ENCODE measurements at regions not wholly inside any gene's neighbourhood (a gene's known extent, or its start where the extent isn't known, plus 50 kb on each side); places are given as distances from the start of the nearest gene placed in this dataset.

DNA sequence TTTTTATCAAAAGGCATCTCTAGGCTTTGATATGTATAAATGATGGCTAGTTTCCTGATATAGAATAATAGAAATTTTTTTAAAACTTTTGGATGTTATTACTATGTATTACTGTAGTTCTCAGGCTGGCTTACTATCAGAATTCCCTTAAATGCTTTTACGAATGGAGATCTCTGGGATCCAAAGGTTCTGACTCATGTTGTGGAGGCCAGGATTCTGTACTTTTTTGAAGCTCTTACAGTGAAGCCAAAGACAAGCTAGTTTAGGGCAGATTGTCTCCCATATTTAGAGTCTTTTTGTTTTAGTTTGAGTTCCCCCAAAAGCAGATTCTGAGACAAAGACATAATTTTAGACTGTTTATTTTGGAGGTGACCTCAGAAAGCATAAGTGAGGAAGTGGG lies 265.9 kb upstream of the SESN3 start:
- no peak for TF ChIP-seq CTCF (conservative IDR thresholded peaks at IDR 0.05)

DNA sequence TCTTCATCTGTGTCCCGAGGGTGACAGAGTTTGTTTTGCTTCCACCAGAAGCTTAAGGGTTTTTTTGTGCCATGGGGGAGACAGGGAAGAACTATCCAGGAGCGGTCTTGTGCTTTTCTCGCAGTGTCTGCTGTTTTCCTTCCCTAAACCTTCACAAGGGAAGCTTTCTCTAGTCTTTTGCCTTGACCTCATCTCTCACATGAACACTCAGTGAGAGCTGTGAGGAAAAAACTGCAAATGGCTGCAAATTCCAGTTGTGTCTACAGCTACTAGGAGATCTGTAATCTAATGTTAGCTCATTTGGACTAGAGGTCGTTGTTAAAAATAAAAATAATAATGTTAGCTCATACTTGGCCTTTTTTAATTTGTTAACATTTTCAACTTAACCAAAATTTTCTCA lies 264.7 kb upstream of the SESN3 start:
- no peak for TF ChIP-seq CTCF (conservative IDR thresholded peaks at IDR 0.05)
- no peak overlapping the region for H3K27ac ChIP-seq

More for the DNA sequence above, 265.9 kb upstream of the SESN3 start:
- no peak overlapping the region for H3K27ac ChIP-seq

GRCh38 chr11:95494856-95495255 lies 263.9 kb upstream of the SESN3 start:
- no peak overlapping the region for H3K27ac ChIP-seq
- TF ChIP-seq CTCF (conservative IDR thresholded peaks at IDR 0.05): no peak

DNA sequence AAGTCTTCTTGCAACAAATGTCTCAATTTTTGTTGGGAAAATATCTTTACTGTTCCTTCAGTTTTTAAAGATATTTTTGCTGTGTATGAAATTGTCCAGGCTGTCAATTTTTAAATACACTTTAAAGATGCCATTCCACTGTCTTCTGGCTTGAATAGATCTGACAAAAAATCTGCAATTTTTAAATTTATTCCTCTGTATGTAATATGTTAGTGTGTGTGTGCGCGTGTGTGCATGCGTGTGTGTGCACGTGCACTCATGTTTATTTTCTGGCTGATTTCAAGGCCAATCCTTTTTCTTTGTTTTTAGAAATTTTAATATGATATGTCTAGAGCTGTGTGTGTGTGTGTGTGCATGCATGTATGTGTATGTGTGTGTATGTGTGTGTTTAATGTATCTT lies 263.2 kb upstream of the SESN3 start:
- no peak for TF ChIP-seq CTCF (conservative IDR thresholded peaks at IDR 0.05)
- H3K27ac ChIP-seq: no peak overlapping the region

DNA sequence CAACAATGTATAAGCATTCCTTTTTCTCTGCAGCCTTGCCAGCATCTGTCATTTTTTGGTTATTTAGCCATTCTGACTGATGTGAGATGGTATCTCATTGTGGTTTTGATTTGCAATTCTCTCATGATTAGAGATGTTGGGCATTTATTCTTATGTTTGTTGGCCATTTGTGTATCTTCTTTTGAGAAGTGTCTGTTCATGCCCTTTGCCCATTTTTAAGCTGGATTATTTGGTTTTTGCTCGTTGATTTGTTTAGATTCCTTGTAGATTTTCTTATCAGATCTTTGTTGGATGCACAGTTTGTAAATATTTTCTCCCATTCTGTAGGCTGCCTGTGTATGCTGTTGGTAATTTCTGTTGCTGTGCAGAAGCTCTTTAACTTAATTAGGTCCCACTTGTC lies 259.6 kb upstream of the SESN3 start:
- no peak overlapping the region for H3K27ac ChIP-seq
- TF ChIP-seq CTCF (conservative IDR thresholded peaks at IDR 0.05): no peak

DNA sequence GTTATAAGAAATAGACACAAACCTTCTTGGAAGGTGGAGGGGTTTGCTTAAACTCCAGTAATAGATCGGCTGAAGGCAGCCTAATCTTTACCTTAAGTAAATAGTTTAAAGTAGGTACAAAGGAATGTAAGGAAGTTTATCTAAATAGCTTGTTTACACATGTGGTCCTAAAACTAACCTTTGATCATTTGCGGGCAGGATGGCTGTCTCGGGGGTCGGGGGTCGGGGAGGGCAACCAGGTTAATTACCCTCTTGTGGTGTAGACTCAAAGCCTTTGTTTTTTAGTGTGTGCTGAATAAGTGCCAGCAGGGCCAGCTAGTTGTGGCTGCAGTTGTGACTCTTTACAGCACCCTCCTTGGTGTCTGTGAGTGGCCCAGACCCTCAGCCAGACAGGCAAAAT lies 256.9 kb upstream of the SESN3 start:
- no peak for TF ChIP-seq CTCF (conservative IDR thresholded peaks at IDR 0.05)
- no peak overlapping the region for H3K27ac ChIP-seq

- TF ChIP-seq CTCF (conservative IDR thresholded peaks at IDR 0.05): no peak
- no peak overlapping the region for H3K27ac ChIP-seq
Measured at GRCh38 chr11:95487391-95487790, 256.4 kb upstream of the SESN3 start.

DNA sequence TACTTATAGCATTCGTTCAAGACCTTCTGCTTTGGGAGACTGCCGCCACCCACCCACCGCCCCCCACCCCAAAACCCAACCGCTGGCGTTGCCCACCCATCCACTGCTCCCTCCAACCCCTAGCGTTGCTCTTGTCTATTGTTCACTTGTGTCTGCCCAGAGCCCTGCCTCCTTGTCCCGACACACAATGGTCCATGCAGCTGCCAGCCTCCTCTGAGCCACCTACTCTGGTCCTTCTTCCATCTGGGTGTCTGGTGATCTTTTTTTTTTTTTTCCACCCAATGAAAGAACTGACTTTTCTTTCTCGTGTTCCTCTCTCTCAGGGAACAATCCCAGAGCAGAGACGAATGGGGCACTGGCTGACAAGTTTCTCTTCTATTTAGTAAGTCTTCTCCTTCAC lies 256.0 kb upstream of the SESN3 start:
- TF ChIP-seq CTCF (conservative IDR thresholded peaks at IDR 0.05): no peak
- no peak overlapping the region for H3K27ac ChIP-seq

Data from VCaP (cell line).